A673 (cell line): ENCODE measurements at regions not wholly inside any gene's neighbourhood (a gene's known extent, or its start where the extent isn't known, plus 50 kb on each side); places are given as distances from the start of the nearest gene placed in this dataset.
"Not testable (repeated sequence)": the region's sequence is repeated elsewhere in the genome, so short reads cannot be mapped to it uniquely, and the experiment has no call there.

ENCODE experiments used
- EZH2 ChIP-seq: fragments of 200-600 bp; sonication (generic); IDR thresholded peaks from 2 replicates; pipeline ENCODE4 v1.6.1; 2017; ENCODE audit warnings: borderline replicate concordance, low read depth, mild to moderate bottlenecking, mixed read lengths, antibody characterized with exemption, low read length; ENCODE audit not compliant: poor library complexity, severe bottlenecking
- TF ChIP-seq, protein P1 (sequence below): fragments of 300-800, 200-600 bp; sonication (generic); conservative IDR thresholded peaks from 2 replicates; pipeline ENCODE4 v1.5.1; 2017; ENCODE audit warnings: low read depth, mild to moderate bottlenecking, antibody characterized with exemption, low read length, moderate library complexity, mixed read lengths

DNA sequence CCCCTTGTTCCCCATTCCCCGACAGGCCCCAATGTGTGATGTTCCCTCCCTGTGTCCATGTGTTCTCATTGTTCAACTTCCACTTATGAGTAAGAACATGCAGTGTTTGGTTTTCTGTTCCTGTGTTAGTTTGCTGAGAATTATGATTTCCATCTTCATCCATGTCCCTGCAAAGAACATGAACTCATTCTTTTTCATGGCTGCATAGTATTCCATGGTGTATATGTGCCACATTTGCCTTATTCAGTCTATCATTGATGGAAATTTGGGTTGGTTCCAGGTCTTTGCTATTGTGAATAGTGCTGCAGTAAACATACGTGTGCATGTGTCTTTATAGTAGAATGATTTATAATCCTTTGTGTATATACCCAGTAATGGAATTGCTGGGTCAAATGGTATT is 229.8 kb upstream of the GLRA1 start:
- TF ChIP-seq, protein P1, sequence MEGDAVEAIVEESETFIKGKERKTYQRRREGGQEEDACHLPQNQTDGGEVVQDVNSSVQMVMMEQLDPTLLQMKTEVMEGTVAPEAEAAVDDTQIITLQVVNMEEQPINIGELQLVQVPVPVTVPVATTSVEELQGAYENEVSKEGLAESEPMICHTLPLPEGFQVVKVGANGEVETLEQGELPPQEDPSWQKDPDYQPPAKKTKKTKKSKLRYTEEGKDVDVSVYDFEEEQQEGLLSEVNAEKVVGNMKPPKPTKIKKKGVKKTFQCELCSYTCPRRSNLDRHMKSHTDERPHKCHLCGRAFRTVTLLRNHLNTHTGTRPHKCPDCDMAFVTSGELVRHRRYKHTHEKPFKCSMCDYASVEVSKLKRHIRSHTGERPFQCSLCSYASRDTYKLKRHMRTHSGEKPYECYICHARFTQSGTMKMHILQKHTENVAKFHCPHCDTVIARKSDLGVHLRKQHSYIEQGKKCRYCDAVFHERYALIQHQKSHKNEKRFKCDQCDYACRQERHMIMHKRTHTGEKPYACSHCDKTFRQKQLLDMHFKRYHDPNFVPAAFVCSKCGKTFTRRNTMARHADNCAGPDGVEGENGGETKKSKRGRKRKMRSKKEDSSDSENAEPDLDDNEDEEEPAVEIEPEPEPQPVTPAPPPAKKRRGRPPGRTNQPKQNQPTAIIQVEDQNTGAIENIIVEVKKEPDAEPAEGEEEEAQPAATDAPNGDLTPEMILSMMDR = not testable (repeated sequence)
- not testable (repeated sequence) for TF ChIP-seq EZH2
